ENCODE measurements at regions not wholly inside any gene's neighbourhood (a gene's known extent, or its start where the extent isn't known, plus 50 kb on each side); places are given as distances from the start of the nearest gene placed in this dataset.

- H3K27me3 ChIP-seq (ENCODE audit: insufficient read depth, low read length) = no peaks in the 10 kb centered on the region
- H3K9me3 ChIP-seq (ENCODE audit: insufficient read depth, low read depth, low read length) = no peaks in the 10 kb centered on the region
- H3K4me2 ChIP-seq (ENCODE audit: low read length) = no peak overlapping the region
- H3K36me3 Mint-ChIP-seq (ENCODE audit: low read depth, unreplicated experiment) = no peaks in the 10 kb centered on the region
- H3K27ac Mint-ChIP-seq (ENCODE audit: unreplicated experiment) = no peak overlapping the region
- H3K36me3 ChIP-seq (ENCODE audit: insufficient read depth, low read length) = no peaks in the 10 kb centered on the region
- no peaks in the 10 kb centered on the region for H3K9me3 Mint-ChIP-seq (ENCODE audit: unreplicated experiment)
- H3K4me3 ChIP-seq (ENCODE audit: insufficient read depth, low read depth, low read length) = no peak overlapping the region
- H3K4me1 ChIP-seq (ENCODE audit: insufficient read depth, low read length) = peaks cover under 1% of the 10 kb centered on the region
- no peak overlapping the region for H2AFZ ChIP-seq (ENCODE audit: low read depth, low read length)
- H3K27me3 Mint-ChIP-seq (ENCODE audit: low read depth, unreplicated experiment) = no peaks in the 10 kb centered on the region
- no peak overlapping the region for H3K27ac ChIP-seq (ENCODE audit: low read depth, low read length)
- FAIRE-seq (no peak), DNase-seq (ENCODE audit: low read depth) (no peak)
- H4K20me1 ChIP-seq (ENCODE audit: insufficient read depth, low read length) = no peaks in the 10 kb centered on the region
- no peak overlapping the region for H3K4me3 Mint-ChIP-seq (ENCODE audit: unreplicated experiment)
- H3K79me2 ChIP-seq (ENCODE audit: insufficient read depth, low read length) = no peaks in the 10 kb centered on the region
- no peak for TF ChIP-seq EZH2 (IDR thresholded peaks at IDR 0.05; ENCODE audit: insufficient read depth, low read length)
- TF ChIP-seq, protein P1, sequence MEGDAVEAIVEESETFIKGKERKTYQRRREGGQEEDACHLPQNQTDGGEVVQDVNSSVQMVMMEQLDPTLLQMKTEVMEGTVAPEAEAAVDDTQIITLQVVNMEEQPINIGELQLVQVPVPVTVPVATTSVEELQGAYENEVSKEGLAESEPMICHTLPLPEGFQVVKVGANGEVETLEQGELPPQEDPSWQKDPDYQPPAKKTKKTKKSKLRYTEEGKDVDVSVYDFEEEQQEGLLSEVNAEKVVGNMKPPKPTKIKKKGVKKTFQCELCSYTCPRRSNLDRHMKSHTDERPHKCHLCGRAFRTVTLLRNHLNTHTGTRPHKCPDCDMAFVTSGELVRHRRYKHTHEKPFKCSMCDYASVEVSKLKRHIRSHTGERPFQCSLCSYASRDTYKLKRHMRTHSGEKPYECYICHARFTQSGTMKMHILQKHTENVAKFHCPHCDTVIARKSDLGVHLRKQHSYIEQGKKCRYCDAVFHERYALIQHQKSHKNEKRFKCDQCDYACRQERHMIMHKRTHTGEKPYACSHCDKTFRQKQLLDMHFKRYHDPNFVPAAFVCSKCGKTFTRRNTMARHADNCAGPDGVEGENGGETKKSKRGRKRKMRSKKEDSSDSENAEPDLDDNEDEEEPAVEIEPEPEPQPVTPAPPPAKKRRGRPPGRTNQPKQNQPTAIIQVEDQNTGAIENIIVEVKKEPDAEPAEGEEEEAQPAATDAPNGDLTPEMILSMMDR (IDR thresholded peaks at IDR 0.05; ENCODE audit: insufficient read depth, low read depth, low read length) = no peak
- H3K4me1 Mint-ChIP-seq (ENCODE audit: low read depth, unreplicated experiment) = no peaks in the 10 kb centered on the region
- H3K9ac ChIP-seq (ENCODE audit: low read length) = no peak overlapping the region
Observed at GRCh38 chr2:40564184-40564583, 112.3 kb upstream of the SLC8A1 start.

GRCh38 chr2:40579247-40579646 is 127.4 kb upstream of the SLC8A1 start:
- no peak overlapping the region for H3K9ac ChIP-seq (ENCODE audit: low read length)
- H3K36me3 ChIP-seq (ENCODE audit: insufficient read depth, low read length) = no peaks in the 10 kb centered on the region
- no peak overlapping the region for H3K27ac ChIP-seq (ENCODE audit: low read depth, low read length)
- Mint-ChIP-seq H3K27me3 (ENCODE audit: low read depth, unreplicated experiment) (no peaks in the 10 kb centered on the region), H3K36me3 (ENCODE audit: low read depth, unreplicated experiment) (no peaks in the 10 kb centered on the region), H3K9me3 (ENCODE audit: unreplicated experiment) (no peaks in the 10 kb centered on the region), H3K4me1 (ENCODE audit: low read depth, unreplicated experiment) (no peaks in the 10 kb centered on the region), H3K27ac (ENCODE audit: unreplicated experiment) (no peak overlapping the region), H3K4me3 (ENCODE audit: unreplicated experiment) (no peak overlapping the region)
- no peak for TF ChIP-seq EZH2 (IDR thresholded peaks at IDR 0.05; ENCODE audit: insufficient read depth, low read length)
- TF ChIP-seq, protein P1 (IDR thresholded peaks at IDR 0.05; ENCODE audit: insufficient read depth, low read depth, low read length) = no peak
- no peaks in the 10 kb centered on the region for H3K4me1 ChIP-seq (ENCODE audit: insufficient read depth, low read length)
- no peak for DNase-seq (ENCODE audit: low read depth)
- no peaks in the 10 kb centered on the region for H4K20me1 ChIP-seq (ENCODE audit: insufficient read depth, low read length)
- H3K4me2 ChIP-seq (ENCODE audit: low read length) = no peak overlapping the region
- H3K9me3 ChIP-seq (ENCODE audit: insufficient read depth, low read depth, low read length) = no peaks in the 10 kb centered on the region
- H3K79me2 ChIP-seq (ENCODE audit: insufficient read depth, low read length) = no peaks in the 10 kb centered on the region
- no peak for FAIRE-seq
- no peak overlapping the region for H2AFZ ChIP-seq (ENCODE audit: low read depth, low read length)
- H3K27me3 ChIP-seq (ENCODE audit: insufficient read depth, low read length) = no peaks in the 10 kb centered on the region
- no peak overlapping the region for H3K4me3 ChIP-seq (ENCODE audit: insufficient read depth, low read depth, low read length)

GRCh38 chr2:40584432-40584831 is 132.5 kb upstream of the SLC8A1 start:
- Mint-ChIP-seq H3K4me1 (ENCODE audit: low read depth, unreplicated experiment) (no peaks in the 10 kb centered on the region), H3K4me3 (ENCODE audit: unreplicated experiment) (no peak overlapping the region), H3K36me3 (ENCODE audit: low read depth, unreplicated experiment) (no peaks in the 10 kb centered on the region), H3K27me3 (ENCODE audit: low read depth, unreplicated experiment) (no peaks in the 10 kb centered on the region), H3K9me3 (ENCODE audit: unreplicated experiment) (no peaks in the 10 kb centered on the region), H3K27ac (ENCODE audit: unreplicated experiment) (no peak overlapping the region)
- no peak overlapping the region for H3K4me3 ChIP-seq (ENCODE audit: insufficient read depth, low read depth, low read length)
- DNase-seq (ENCODE audit: low read depth) (peak; percentile 0), FAIRE-seq (no peak)
- no peaks in the 10 kb centered on the region for H3K27me3 ChIP-seq (ENCODE audit: insufficient read depth, low read length)
- no peak overlapping the region for H3K9ac ChIP-seq (ENCODE audit: low read length)
- no peaks in the 10 kb centered on the region for H3K36me3 ChIP-seq (ENCODE audit: insufficient read depth, low read length)
- no peaks in the 10 kb centered on the region for H3K9me3 ChIP-seq (ENCODE audit: insufficient read depth, low read depth, low read length)
- no peak overlapping the region for H3K4me2 ChIP-seq (ENCODE audit: low read length)
- H3K27ac ChIP-seq (ENCODE audit: low read depth, low read length) = no peak overlapping the region
- H3K4me1 ChIP-seq (ENCODE audit: insufficient read depth, low read length) = no peaks in the 10 kb centered on the region
- H4K20me1 ChIP-seq (ENCODE audit: insufficient read depth, low read length) = no peaks in the 10 kb centered on the region
- no peak for TF ChIP-seq EZH2 (IDR thresholded peaks at IDR 0.05; ENCODE audit: insufficient read depth, low read length)
- TF ChIP-seq, protein P1 (IDR thresholded peaks at IDR 0.05; ENCODE audit: insufficient read depth, low read depth, low read length) = no peak
- no peak overlapping the region for H2AFZ ChIP-seq (ENCODE audit: low read depth, low read length)
- H3K79me2 ChIP-seq (ENCODE audit: insufficient read depth, low read length) = no peaks in the 10 kb centered on the region

All from astrocyte (in vitro differentiated cells and primary cell).